ENCODE measurements at regions not wholly inside any gene's neighbourhood (a gene's known extent, or its start where the extent isn't known, plus 50 kb on each side); places are given as distances from the start of the nearest gene placed in this dataset.

- DNase-seq (ENCODE audit: low read depth in 3 of 3) = no peak
These were observed 183.5 kb upstream of the AFDN start for GRCh38 chr6:167643223-167643622.

GRCh38 chr6:167643716-167644115 is 183.0 kb upstream of the AFDN start:
- no peak for DNase-seq (ENCODE audit: low read depth in 3 of 3)

DNA sequence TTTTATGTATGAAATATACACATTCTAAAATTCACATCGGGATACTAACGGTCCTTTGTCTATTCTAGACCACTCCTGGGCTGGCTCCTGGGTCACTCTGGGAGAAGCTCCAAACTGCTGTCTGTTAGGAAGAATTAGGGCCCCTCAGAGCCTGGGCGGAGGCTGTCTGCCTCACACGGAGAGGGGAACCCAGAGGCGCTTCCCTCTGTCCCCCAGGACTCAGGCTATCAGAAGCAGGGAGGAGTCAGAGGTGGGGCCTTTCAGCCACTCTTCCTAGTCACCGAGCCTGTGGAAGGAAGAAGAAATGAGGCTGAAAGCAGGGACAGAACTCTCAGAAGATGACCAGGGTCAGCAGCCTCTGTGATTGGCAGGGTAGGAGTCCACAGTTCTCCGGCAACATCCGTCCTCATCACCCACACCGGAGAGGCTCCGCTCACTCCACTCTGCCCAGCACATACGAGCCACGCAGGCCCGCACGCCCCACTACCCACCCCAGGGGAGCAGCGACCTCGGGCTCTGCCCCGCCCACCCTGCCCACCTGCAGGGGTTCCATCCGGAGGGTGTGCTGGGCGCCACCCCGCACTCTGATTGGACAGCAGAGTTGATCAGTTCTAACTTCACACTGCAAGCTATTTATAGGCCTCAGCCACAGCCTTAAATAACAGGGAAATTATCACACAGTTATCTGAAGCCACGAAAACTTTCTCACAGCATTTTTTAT is 182.1 kb upstream of the AFDN start:
- DNase-seq (ENCODE audit: low read depth in 3 of 3) = no peak

DNA sequence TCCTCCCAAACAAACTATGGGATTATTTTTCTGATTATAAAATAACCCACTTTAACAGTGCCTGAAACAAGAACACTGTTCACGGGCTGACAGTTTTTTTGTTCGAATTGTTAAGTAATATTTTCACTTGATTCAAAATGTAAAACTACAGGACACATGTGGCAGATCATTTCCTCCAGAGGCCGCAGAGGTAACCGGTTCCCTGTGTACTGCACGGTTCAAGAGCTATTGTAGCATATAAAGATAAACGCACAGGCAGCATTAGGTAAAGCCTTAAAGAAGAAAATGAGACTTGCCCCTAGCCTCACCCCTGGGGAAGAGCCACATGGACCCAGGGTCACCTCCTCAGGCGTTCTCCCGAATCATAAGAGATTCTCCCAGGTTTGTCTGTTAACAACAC is 181.3 kb upstream of the AFDN start:
- no peak for DNase-seq (ENCODE audit: low read depth in 3 of 3)

DNA sequence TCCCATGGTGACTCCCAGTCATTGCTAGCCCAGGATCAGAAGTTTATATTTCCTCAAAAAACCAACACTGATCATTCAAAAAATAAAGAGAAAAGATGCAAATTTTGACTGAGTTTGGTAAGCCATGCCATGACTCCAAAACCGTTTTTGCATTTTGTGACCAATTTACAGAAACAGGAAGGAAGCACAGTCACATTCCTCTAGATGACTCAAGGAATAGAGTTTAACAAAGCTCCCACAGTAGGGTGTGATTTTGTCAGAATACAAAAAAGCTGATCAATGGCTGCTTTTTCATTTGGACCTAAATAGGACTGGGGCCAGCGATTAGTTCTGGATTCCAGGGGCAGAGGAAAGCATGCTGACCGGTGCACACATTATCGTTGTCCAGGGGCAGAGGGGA is 179.4 kb upstream of the AFDN start:
- DNase-seq (ENCODE audit: low read depth in 3 of 3) = no peak

DNA sequence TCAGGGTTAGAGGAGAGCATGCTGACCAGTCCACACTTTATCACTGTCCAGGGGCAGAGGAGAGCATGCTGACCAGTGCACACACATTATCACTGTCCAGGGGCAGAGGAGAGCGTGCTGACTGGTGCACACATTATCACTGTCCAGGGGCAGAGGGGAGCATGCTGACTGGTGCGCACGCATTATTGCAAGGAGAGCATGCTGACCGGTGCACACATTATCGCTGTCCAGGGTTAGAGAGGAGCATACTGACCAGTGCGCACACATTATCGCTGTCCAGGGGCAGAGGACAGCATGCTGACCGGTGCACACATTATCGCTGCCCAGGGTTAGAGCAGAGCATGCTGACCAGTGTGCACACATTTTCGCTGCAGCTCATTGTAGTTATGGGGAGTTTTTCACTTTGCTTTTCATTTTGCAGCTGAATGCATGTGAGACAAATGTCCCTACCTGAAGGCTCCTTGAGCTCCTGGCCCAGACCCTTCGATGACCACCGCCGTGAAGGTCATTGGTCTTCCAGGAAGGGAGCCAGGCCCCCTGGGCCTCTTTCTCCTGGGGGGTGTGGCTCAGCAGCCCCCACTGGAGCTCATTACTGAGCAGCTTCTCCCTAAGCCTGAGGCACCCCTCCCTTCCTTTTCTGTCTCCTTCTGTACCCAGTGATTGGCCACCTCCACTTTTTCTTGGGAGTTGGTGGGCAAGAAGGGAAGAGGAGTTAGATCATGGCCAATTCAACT is 178.8 kb upstream of the AFDN start:
- no peak for DNase-seq (ENCODE audit: low read depth in 3 of 3)

- DNase-seq (ENCODE audit: low read depth in 3 of 3) = no peak
These were observed 178.0 kb upstream of the AFDN start for GRCh38 chr6:167648501-167649278.

GRCh38 chr6:167649476-167649875 is 177.2 kb upstream of the AFDN start:
- no peak for DNase-seq (ENCODE audit: low read depth in 3 of 3)

DNA sequence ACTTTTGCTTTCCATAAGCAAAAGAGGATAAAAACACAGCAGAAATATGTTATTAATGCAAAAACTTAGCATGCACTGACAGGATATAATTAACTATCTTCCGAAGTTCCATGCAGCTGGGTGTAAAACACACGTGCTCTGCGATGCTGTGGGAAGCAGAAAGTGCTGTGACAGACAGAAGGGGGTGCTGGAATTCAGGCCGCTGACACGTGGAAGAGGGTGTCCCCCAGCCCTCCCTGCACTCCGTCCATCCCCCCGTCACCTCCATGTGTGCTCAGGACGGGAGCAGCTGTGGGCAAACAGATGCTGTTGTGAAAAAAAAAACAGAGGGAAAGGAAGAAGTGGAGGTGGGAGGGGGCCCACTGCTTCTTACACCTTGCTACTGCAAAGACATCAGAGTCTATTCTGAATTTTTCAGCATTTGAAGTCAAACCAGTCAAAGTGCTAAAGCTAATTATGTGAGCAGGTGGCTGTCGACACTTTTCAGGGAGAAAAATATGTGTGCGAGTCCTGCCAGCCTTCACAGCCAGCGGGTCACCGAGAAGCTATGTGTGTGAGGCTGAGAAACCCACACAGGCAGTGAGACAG is 175.9 kb upstream of the AFDN start:
- DNase-seq (ENCODE audit: low read depth in 3 of 3) = no peak

DNA sequence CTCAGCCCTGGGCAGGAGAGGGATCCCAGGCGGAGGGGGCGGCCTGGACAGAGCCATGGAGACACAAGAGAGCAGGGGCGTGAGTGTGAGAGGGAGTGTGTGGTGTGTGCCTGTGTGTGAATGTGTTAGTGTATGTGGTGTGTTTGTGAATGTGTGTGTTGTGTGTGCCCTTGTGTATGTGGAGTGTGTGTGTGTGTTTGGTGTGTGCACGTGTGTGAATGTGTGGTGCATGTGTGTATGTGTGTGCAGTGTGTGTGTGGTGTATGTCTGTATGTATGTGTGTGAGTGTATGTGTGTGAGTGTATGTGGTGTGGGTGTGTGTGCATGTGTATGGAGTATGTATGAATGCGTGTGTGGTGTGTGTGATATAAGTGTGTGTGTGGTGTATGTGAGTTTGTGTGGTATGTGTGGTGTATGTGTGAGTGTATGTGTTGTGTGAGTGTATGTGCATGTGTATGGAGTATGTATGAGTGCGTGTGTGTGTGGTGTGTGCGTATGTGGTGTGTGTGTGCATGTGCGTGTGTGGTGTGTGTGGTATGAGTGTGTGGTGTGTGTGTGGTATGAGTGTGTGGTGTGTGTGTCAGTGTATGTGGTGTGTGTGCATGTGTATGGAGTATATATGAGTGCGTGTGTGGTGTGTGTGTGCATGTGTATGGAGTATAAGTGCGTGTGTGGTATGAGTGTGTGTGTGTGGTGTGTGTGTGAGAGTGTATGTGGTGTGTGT is 175.2 kb upstream of the AFDN start:
- no peak for DNase-seq (ENCODE audit: low read depth in 3 of 3)

- DNase-seq (ENCODE audit: low read depth in 3 of 3) = no peak
These were observed 174.5 kb upstream of the AFDN start for GRCh38 chr6:167652042-167652700.

- no peak for DNase-seq (ENCODE audit: low read depth in 3 of 3)
These were observed 174.0 kb upstream of the AFDN start for GRCh38 chr6:167652701-167653095.

DNA sequence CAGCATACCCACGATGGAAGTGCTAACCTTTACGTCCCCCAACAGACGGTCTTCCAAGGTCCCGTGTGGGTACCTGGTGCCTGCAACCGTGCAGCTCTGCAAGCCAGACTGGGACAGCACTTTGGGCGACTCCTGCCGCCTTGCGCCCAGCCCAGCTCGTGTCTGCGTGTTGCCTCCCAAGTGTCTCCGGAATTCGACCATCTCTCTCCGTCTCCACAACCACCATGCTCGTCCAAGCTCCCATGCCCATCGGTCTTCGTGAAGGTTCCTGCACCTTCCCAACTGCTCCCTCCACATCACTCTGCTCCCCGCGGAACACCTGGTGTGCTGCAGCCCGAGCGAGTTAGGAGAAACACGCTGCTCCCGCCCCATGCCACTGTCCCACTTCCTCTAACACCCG is 173.2 kb upstream of the AFDN start:
- no peak for DNase-seq (ENCODE audit: low read depth in 3 of 3)

GRCh38 chr6:167654389-167654788 is 172.3 kb upstream of the AFDN start:
- DNase-seq (ENCODE audit: low read depth in 3 of 3) = no peak

GRCh38 chr6:167655174-167655821 is 171.4 kb upstream of the AFDN start:
- no peak for DNase-seq (ENCODE audit: low read depth in 3 of 3)

- DNase-seq (ENCODE audit: low read depth in 3 of 3) = no peak
These were observed 168.6 kb upstream of the AFDN start for GRCh38 chr6:167658106-167658505.

DNA sequence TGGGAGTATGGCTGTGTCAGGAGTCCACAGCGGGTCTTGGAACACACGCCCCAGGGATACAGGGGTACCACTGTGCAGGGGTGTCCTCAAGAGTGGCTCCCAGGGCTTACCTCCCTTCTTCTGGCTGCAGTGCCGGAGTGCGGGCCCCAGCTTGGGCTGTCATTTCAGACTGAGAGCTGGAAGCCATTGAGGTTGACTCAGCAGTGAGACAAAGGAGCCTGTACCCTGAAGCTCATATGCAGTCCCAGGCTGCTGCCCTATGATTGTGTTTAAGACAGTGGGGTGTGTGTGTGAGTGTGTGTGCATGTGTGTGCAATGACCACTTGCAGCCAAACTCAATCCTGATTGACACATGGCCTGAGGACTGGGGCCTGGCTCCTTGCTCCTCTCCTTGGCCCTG is 167.7 kb upstream of the AFDN start:
- DNase-seq (ENCODE audit: low read depth in 3 of 3) = no peak

- no peak for DNase-seq (ENCODE audit: low read depth in 3 of 3)
These were observed 166.3 kb upstream of the AFDN start for GRCh38 chr6:167660424-167660823.

DNA sequence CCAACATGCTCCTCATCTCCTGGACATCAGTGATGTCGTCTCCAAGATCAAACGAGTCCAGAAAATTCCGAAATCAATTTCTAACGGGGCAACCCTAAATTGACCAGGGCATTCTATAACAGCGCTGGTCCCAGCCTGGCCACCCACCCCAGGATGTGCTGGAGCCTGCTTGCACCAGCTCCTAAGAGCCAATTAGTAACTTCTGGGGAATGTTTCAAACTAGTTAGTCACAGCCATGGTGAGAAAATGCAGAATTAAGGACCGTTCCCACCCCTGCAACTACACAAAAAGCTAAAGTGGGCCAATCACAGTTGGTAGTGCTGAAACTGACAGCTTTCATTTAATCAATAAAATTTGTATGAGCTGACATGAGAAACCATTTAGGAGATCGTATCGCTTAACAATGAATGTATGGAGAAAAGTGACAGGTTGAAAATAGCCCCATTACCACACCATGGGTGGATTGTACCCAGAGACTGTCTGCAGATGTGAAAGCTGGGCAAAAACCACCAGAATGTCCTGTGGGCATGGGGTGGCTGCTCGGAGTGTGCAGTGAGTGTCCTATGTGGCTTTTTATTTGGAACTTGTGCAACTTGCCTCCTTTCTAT is 165.7 kb upstream of the AFDN start:
- DNase-seq (ENCODE audit: low read depth in 3 of 3) = no peak

GRCh38 chr6:167661552-167662044 is 165.1 kb upstream of the AFDN start:
- DNase-seq (ENCODE audit: low read depth in 3 of 3) = no peak
